ENCODE measurements at regions not wholly inside any gene's neighbourhood (a gene's known extent, or its start where the extent isn't known, plus 50 kb on each side); places are given as distances from the start of the nearest gene placed in this dataset.

GRCh38 chr3:144409319-144409718 lies 437.7 kb downstream of the DIPK2A start:
- no peak for TF ChIP-seq CTCF (IDR thresholded peaks at IDR 0.05)

GRCh38 chr3:144413068-144413467 lies 441.4 kb downstream of the DIPK2A start:
- intact Hi-C loops (cut with DNase I): no loop called here
- H3K27ac ChIP-seq: no peak overlapping the region
- no peaks in the 10 kb centered on the region for H3K36me3 ChIP-seq
- H3K4me3 ChIP-seq: no peak overlapping the region
- H3K9me3 ChIP-seq: no peaks in the 10 kb centered on the region
- TF ChIP-seq CTCF (IDR thresholded peaks at IDR 0.05): no peak
- H3K4me1 ChIP-seq: no peaks in the 10 kb centered on the region
- no peaks in the 10 kb centered on the region for H3K27me3 ChIP-seq
- no peak for DNase-seq
- no peak overlapping the region for H3K9ac ChIP-seq (ENCODE audit: low read depth in 2 of 2, low read length in 2 of 2)

More at GRCh38 chr3:144409319-144409718, 437.7 kb downstream of the DIPK2A start:
- no peaks in the 10 kb centered on the region for H3K9me3 ChIP-seq
- DNase-seq: no peak
- H3K4me3 ChIP-seq: no peak overlapping the region
- intact Hi-C loops (cut with DNase I): no loop called here
- H3K9ac ChIP-seq (ENCODE audit: low read depth in 2 of 2, low read length in 2 of 2): no peak overlapping the region
- no peaks in the 10 kb centered on the region for H3K4me1 ChIP-seq
- H3K36me3 ChIP-seq: no peaks in the 10 kb centered on the region
- no peaks in the 10 kb centered on the region for H3K27me3 ChIP-seq
- H3K27ac ChIP-seq: no peak overlapping the region

GRCh38 chr3:144415492-144415891 lies 443.9 kb downstream of the DIPK2A start:
- no peaks in the 10 kb centered on the region for H3K9me3 ChIP-seq
- DNase-seq: no peak
- no peak overlapping the region for H3K9ac ChIP-seq (ENCODE audit: low read depth in 2 of 2, low read length in 2 of 2)
- H3K27ac ChIP-seq: no peak overlapping the region
- intact Hi-C loops (cut with DNase I): no loop called here
- no peaks in the 10 kb centered on the region for H3K4me1 ChIP-seq
- no peak overlapping the region for H3K4me3 ChIP-seq
- H3K36me3 ChIP-seq: no peaks in the 10 kb centered on the region
- TF ChIP-seq CTCF (IDR thresholded peaks at IDR 0.05): no peak
- no peaks in the 10 kb centered on the region for H3K27me3 ChIP-seq

GRCh38 chr3:144424606-144425005 lies 453.0 kb downstream of the DIPK2A start:
- TF ChIP-seq CTCF (IDR thresholded peaks at IDR 0.05): no peak
- no peaks in the 10 kb centered on the region for H3K36me3 ChIP-seq
- no peaks in the 10 kb centered on the region for H3K9me3 ChIP-seq
- H3K9ac ChIP-seq (ENCODE audit: low read depth in 2 of 2, low read length in 2 of 2): no peak overlapping the region
- no peaks in the 10 kb centered on the region for H3K27me3 ChIP-seq
- no peaks in the 10 kb centered on the region for H3K4me1 ChIP-seq
- DNase-seq: no peak
- intact Hi-C loops (cut with DNase I): no loop called here
- no peak overlapping the region for H3K27ac ChIP-seq
- no peak overlapping the region for H3K4me3 ChIP-seq

GRCh38 chr3:144426366-144426765 lies 454.7 kb downstream of the DIPK2A start:
- TF ChIP-seq CTCF (IDR thresholded peaks at IDR 0.05): no peak
- Histone ChIP-seq H3K27me3 (no peaks in the 10 kb centered on the region), H3K36me3 (no peaks in the 10 kb centered on the region), H3K9ac (ENCODE audit: low read depth in 2 of 2, low read length in 2 of 2) (no peak overlapping the region), H3K9me3 (no peaks in the 10 kb centered on the region), H3K27ac (no peak overlapping the region), H3K4me3 (no peak overlapping the region), H3K4me1 (no peaks in the 10 kb centered on the region)
- no peak for DNase-seq
- intact Hi-C loops (cut with DNase I): no loop called here

- no peak for DNase-seq
- Histone ChIP-seq H3K4me3 (no peak overlapping the region), H3K36me3 (no peaks in the 10 kb centered on the region), H3K27ac (no peak overlapping the region), H3K27me3 (no peaks in the 10 kb centered on the region), H3K4me1 (no peaks in the 10 kb centered on the region), H3K9ac (ENCODE audit: low read depth in 2 of 2, low read length in 2 of 2) (no peak overlapping the region), H3K9me3 (no peaks in the 10 kb centered on the region)
- intact Hi-C loops (cut with DNase I): no loop called here
- TF ChIP-seq CTCF (IDR thresholded peaks at IDR 0.05): no peak
These were observed 455.3 kb downstream of the DIPK2A start for GRCh38 chr3:144426967-144427366.

Measured in colonic mucosa (tissue), 4 donors.